Fibroblast of skin of right quadriceps (primary cell): ENCODE measurements at regions not wholly inside any gene's neighbourhood (a gene's known extent, or its start where the extent isn't known, plus 50 kb on each side); places are given as distances from the start of the nearest gene placed in this dataset.
"Not testable (repeated sequence)": the region's sequence is repeated elsewhere in the genome, so short reads cannot be mapped to it uniquely, and the experiment has no call there.

Experiments
- DNase-seq: peaks from one replicate; pipeline ENCODE4 v3.0.0-alpha.2; 2013

DNA sequence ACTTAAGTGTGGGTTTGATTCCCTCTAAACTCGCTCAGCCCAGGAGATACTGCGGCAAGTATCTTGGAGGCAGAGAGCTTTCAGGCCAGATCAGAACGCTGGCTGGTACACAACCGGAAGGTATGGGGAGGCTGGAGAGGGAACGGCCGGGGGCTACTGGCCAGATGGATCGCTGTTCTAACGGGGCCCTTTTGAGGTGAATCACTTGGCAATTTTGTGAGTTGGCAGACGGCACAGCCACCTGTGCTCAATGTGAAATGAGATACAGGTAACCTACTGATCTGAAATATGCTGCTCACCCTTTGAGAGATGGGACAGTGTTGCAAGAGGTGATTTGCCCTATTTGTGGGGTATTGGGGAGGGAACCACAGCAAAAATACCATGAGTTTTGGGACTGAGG, 622.9 kb upstream of the RBFOX1 start:
- no peak for DNase-seq

DNA sequence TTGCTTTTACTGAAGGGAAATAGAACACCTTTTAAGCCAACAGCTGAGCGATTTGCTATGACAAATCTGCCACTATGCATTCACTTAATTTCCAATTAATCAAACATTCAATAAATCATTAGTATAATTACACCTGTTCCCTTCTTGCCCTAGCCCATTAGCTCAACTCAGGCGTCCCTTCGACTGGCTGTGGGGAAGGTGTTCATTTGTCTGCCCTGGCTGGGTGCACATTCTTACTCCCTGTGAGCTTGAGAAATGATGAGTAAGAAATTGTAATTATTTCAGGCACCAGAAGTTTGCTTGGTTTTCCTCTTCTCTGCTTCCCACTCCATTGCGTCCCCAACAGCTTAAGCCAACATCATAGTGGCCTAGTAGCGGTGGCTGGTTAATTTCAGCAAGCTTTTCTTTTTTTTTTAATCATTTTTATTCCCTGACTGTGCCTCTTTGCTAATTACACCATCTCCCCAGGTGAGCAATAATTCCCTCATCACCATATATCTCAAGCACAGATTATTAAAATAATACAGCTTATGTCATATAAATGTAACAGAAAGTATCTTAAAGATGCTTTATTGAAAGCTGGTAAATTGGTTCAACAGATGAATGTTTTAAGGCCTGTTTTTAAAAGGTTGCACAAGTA, 623.9 kb upstream of the RBFOX1 start:
- DNase-seq, result no peak

DNA sequence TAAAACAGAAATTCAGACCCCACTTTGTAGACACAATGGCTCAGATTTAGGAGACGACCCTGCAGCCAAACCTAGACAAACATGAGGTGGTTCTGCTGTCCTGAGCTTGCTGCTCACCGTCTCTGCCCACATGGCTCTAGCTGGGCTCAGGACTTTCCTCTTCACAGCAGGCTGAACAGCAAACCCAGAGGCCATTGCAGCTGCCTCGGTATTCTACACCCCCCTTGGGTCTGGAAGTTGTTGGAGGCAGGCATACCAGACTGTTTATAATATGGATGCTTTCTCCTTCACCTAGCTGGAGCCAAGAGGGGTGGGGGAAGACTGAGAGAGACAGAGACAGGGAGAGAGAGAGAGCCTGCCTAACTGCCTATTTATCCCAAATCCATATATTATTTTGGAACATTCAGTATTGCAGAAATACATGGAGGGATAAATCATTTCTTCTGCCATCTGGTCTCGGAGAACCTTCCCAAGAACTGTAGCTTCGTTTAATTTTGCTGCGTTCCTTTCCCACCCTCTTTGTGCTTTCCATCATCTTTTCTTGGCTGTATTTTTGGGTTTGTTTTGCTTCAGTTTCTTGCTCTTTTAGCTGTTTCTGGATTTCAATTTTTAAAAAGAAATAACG, 628.2 kb upstream of the RBFOX1 start:
- DNase-seq, result no peak

- DNase-seq, result no peak
Observed at GRCh38 chr16:6701096-6701495, 631.5 kb upstream of the RBFOX1 start.

DNA sequence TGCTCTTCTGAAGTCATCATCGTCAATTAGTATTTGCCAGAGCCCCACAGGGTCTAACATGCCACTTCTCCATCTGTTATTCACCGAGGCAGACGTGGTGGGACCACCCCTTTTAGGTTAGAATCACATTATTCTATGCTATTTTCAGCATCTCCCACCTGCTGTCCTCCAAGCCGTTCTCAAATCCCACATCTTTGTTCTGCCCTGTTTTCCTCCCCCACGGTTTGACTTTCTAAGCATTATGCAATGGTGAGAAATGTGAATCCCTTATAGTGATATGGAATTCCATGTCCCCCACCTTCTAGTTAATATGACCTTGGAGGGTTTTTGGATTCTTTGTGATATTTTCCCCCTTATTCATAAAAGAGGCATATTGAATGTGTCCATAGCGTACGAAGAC, 634.1 kb upstream of the RBFOX1 start:
- DNase-seq, result no peak

DNA sequence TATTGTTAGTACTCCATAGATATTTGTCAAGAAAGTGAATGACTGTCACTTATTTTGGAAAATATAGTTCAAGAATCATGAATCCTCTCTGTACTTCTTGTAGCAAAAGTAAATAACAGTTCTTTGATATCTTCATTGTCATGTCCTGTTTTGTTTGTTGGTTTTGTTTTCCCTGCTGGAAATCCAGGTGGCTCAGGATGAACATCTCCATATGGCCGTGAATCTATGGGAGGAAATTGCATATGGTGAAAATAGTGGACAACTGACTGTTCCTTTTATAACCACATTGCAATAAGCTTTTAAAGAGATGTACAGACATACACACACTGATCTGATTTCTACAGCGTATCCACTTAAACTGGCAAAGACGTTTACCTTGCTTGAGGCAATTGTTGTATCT, 637.0 kb upstream of the RBFOX1 start:
- no peak for DNase-seq

DNA sequence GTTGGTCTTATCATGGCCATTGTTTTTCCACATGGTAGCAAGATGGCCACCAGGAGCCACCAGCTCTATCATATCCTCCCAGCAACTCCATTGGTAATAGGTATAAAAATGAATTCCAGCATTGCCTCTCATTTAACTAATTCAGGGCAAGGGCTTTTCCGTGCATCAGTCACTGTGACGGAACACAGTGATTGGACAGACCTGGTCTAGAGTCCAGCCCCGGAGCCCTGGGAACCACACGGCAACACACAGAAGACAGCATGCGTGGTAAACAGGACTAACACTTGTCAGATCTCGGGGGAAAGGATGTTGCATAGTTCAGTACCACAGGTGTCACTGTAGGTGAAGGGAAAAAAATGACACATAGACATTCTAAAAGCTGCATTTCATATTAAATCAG, 638.0 kb upstream of the RBFOX1 start:
- DNase-seq, result no peak

GRCh38 chr16:6693418-6693817, 639.2 kb upstream of the RBFOX1 start:
- not testable (repeated sequence) for DNase-seq

GRCh38 chr16:6692874-6693273, 639.8 kb upstream of the RBFOX1 start:
- no peak for DNase-seq

DNA sequence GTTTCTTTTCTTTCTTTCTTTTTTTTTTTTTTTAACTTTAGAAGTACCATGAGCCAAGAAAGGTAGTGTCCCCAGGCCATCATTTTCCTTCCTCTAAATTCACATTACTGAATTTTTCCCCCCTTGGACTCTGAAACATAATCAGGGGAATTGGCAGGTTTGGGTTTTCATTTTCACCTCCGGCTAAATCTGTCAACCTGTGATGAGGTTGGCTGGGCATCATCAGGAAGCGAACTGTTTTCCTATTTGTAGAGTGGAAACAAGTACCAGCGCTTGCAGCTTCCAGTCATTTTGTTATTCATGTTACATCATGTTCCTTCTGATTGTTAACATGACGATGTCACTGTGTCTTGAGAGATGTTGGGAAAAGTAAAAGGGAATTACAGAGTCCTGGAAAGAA, 641.9 kb upstream of the RBFOX1 start:
- DNase-seq, result no peak

DNA sequence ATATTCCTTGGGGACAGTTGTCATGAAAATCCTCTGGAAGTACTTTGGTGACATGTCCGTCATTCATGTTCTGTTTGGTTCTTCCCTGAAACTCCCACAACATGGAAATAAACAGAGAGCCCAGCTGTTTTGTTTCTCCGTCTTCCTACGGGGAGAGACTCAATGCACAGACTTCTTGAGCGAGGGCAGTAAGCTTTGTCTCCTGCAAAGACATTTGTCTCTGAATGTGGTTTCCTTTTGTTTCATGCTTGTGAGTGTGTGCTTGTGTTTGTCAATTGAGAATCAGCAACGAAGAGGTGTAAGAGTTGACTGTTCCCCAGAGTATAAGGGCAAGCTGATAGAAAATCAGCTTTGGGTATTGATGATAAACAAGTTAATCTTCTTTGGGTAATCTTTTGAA, 643.0 kb upstream of the RBFOX1 start:
- no peak for DNase-seq

DNA sequence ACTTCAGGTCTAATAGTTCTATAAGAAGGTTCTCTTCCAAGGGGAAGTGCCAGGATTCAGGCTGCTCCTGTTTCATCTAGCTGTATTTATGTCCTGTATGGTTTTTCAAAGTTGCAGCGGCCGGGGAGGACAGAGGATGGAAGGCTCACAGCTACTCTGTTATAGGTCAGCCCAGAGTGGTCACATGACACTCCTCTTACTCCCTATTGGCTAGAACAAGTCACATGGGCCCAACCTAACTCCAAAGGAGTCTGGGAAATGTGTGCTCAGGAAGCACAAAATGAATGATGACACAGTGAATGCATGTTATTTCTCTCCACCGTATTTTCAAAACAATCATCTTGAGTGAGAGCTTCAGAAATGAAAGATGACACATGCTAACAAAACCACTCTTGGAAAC, 645.1 kb upstream of the RBFOX1 start:
- DNase-seq, result no peak

- DNase-seq, result no peak
Observed at GRCh38 chr16:6684076-6684673, 648.5 kb upstream of the RBFOX1 start.

DNA sequence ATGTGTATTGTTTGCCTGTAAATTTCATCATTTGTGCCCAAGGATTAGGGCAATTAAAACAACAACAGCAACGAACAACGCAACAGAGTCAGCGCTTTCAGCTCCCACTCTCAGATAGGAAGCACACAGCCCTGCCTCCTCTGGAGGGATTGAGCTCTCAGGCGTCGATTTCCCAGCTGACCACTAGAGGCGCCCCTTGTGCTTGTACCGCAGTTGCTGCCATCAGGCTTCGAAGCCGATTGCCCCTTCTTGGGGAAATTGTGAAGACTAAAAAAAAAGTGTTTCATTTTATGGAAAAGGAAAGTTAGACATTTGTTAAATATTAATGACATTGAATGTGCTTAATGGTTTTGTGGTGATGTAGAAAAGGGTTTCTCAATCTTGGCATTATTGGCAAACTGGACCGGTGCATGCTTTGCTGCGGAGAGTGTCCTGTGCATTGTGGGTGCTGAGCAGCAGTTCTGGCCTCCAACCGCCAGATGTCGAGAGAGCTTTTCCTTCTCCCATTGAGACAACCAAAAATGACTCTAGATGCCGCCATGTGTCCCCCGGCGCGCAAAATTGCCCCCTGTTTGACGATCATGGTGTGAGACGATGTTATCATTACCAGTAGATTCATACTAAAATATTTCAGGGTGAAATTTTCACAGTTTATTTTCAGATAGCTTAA, 650.4 kb upstream of the RBFOX1 start:
- no peak for DNase-seq

GRCh38 chr16:6678586-6678985, 654.1 kb upstream of the RBFOX1 start:
- no peak for DNase-seq

GRCh38 chr16:6674071-6674470, 658.6 kb upstream of the RBFOX1 start:
- DNase-seq, result no peak

DNA sequence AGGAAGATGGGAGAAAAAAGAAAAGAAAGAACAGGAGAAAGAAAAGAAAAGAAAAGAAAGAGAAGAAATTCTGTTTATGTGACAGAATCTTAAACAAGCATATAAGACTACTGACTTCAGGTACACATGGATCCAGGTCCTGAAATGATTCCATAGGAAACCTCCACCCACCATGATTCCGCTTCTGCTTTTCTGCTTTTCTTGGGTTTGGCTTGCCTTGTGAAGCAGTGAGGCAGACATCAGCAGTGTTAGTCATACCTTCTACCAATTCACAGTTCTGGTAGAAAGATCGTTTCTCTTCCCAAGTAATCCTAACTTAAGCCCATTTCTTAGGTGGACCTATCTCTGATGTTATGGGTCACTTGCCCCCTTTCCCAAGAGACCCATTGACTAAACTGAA, 660.1 kb upstream of the RBFOX1 start:
- no peak for DNase-seq

DNA sequence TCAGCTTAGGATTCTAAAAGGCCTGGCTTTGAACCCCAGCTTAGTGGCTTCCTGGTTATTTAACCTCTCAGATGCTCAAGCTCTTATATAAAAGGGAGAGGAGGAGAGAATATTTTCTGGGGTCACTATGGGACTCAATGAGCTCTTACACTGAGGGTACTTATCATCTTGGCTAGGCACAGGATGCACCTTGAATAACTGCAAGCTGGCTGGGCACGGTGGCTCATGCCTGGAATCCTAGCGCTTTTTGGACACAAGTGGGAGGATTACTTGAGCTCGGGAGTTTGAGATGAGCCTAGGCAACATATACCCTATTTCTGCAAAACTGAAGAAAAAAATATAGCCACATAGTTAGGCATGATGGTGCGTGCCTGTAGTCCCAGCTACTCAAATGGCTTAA, 665.3 kb upstream of the RBFOX1 start:
- no peak for DNase-seq

GRCh38 chr16:6665126-6665525, 667.5 kb upstream of the RBFOX1 start:
- no peak for DNase-seq

GRCh38 chr16:6663668-6664067, 669.0 kb upstream of the RBFOX1 start:
- DNase-seq, result no peak

DNA sequence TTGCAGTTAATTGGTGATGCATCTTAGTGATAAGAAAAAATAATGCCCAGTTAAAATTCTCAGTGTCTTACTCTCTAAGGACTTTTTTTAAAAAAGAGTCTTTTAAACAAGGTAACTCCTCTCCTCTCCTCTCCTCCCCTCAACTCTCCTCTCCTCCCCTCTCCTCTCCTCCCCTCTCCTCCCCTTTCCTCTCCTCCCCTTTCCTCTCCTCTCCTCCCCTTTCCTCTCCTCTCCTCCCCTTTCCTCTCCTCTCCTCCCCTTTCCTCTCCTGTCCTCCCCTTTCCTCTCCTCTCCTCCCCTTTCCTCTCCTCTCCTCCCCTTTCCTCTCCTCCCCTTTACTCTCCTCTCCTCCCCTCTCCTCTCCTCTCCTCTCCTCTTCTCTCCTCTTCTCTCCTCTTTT, 675.9 kb upstream of the RBFOX1 start:
- no peak for DNase-seq

DNA sequence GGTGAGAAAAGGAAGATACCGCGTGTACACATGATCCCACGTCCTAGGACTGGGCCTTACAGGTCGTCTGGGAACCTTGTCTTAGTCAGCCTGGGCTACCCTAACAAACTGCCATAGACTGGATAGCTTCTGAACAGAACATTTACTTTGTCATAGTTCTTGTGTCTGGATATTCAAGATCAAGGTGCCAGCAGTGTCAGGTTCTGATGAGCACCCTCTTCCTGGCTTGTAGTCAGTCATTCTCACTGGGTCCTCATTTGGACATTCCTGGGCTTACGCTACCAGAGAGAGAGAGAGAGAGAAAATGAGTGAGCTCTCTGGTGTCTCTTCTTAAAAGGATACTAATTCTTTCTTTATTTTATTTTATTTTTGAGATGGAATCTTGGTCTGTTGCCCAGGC, 685.8 kb upstream of the RBFOX1 start:
- no peak for DNase-seq

GRCh38 chr16:6645768-6646568, 686.7 kb upstream of the RBFOX1 start:
- DNase-seq, result no peak
